Panc1 (cell line): ENCODE measurements at regions not wholly inside any gene's neighbourhood (a gene's known extent, or its start where the extent isn't known, plus 50 kb on each side); places are given as distances from the start of the nearest gene placed in this dataset.

Experiments
- ATAC-seq: fragments of 200-7000 bp; cut with Tn5 transposase; 2 replicates; pipeline ENCODE4 v1.9.1; 2020; ENCODE audit warnings: mild to moderate bottlenecking, moderate library complexity
- BruUV-seq: library from RNA; stranded (reverse); fragments of 400-500 nt; replicated peaks from 2 replicates; lab custom pipeline; 2021; lab: Mats Ljungman, UMichigan
- CTCF ChIA-PET: fragments of 300-600 bp; sonication (Branson Sonifier 250); formaldehyde crosslinking; loops from one replicate; lab custom pipeline; 2022; ENCODE audit warnings: antibody characterized with exemption; lab: Charles Lee
- POLR2A ChIA-PET: fragments of 300-600 bp; sonication (Branson Sonifier 250); formaldehyde crosslinking; loops from one replicate; lab custom pipeline; 2022; ENCODE audit warnings: antibody characterized with exemption; lab: Charles Lee
- DNase-seq: peaks from one replicate; pipeline ENCODE4 v3.0.0-alpha.2; 2010; ENCODE audit warnings: low read depth, low spot score
- H3K27ac ChIP-seq: 2 replicates; pipeline ENCODE4 v1.5.1; 2011; ENCODE audit warnings: mild to moderate bottlenecking, low read length, inconsistent platforms
- H3K27me3 ChIP-seq: fragments of 200-500 bp; sonication (Bioruptor generic); 2 replicates; pipeline ENCODE4 v1.6.0; 2014; ENCODE audit warnings: low read length, inconsistent platforms; ENCODE audit not compliant: control insufficient read depth, insufficient read depth
- H3K36me3 ChIP-seq: fragments of 200-500 bp; sonication (Bioruptor generic); 2 replicates; pipeline ENCODE4 v1.5.1; 2014; ENCODE audit warnings: inconsistent platforms, mild to moderate bottlenecking, low read length, moderate library complexity; ENCODE audit not compliant: control insufficient read depth, insufficient read depth
- H3K4me1 ChIP-seq: 2 replicates; pipeline ENCODE4 v1.5.1; 2011; ENCODE audit warnings: inconsistent platforms, mild to moderate bottlenecking, low read length, moderate library complexity; ENCODE audit not compliant: control insufficient read depth, insufficient read depth
- H3K4me3 ChIP-seq, 2 experiments: 2 replicates each; pipeline ENCODE4 v1.5.1; 2011 to 2012; ENCODE audit warnings: low read depth in 2 of 2, low read length in 2 of 2, mild to moderate bottlenecking in 2 of 2, inconsistent platforms in 1 of 2, moderate library complexity in 1 of 2
- H3K9me3 ChIP-seq: fragments of 200-500 bp; sonication (Bioruptor generic); 2 replicates; pipeline ENCODE4 v1.5.1; 2014; ENCODE audit warnings: low read depth, mild to moderate bottlenecking, inconsistent platforms, low read length, moderate library complexity; ENCODE audit not compliant: control insufficient read depth, insufficient read depth
- POLR2AphosphoS5 ChIP-seq: IDR thresholded peaks from 2 replicates; pipeline ENCODE4 v1.6.1; 2012; ENCODE audit warnings: mild to moderate bottlenecking, low read depth, low read length, moderate library complexity
- REST ChIP-seq, 2 experiments: IDR thresholded peaks; 2 replicates each; pipeline ENCODE4 v1.6.1; 2011 to 2012; ENCODE audit warnings: low read depth in 2 of 2, control low read depth in 1 of 2, low read length in 1 of 2, mild to moderate bottlenecking in 1 of 2, moderate library complexity in 1 of 2; ENCODE audit not compliant: insufficient read depth in 1 of 2
- SIN3A ChIP-seq: IDR thresholded peaks from 2 replicates; pipeline ENCODE4 v1.6.1; 2012; ENCODE audit warnings: low read depth, mild to moderate bottlenecking, low read length, moderate library complexity, borderline replicate concordance; ENCODE audit not compliant: insufficient read depth
- TCF7L2 ChIP-seq: IDR thresholded peaks from 2 replicates; pipeline ENCODE4 v1.6.1; 2011; ENCODE audit warnings: mild to moderate bottlenecking, low read depth, low read length, inconsistent platforms
- in situ Hi-C: cut with HindIII; loops from 2 replicates; pipeline ENCODE4 v1.10.0; 2016; ENCODE audit warnings: low sequenced_read_pairs, low pct_unique_long_range_greater_than_20kb
- intact Hi-C: fragments of 100-400 bp; cut with micrococcal nuclease; formaldehyde crosslinking; loops from one replicate; pipeline ENCODE4 v1.10.0; 2022; ENCODE audit not compliant: unreplicated experiment
- TF ChIP-seq, protein P1 (sequence below): fragments of 450-650 bp; IDR thresholded peaks from 2 replicates; pipeline ENCODE4 v1.5.1; 2017; ENCODE audit warnings: mild to moderate bottlenecking

GRCh38 chr6:27624694-27625262, 151.9 kb upstream of the ZNF184 start:
- POLR2A ChIA-PET: interaction anchor here (0.6 kb wide), 1 partner anchor 68 kb away, joined by 15 read pairs; no protein-coding TSS in a partner anchor

GRCh38 chr6:27623103-27623502, 150.2 kb upstream of the ZNF184 start:
- Histone ChIP-seq H3K4me3 (no peak overlapping the region), H3K36me3 (no peaks in the 10 kb centered on the region), H3K4me1 (no peaks in the 10 kb centered on the region), H3K27me3 (0 out of 2 replicates have a peak, but pooled peaks cover 2% of the 10 kb centered on the region), H3K9me3 (no peaks in the 10 kb centered on the region), H3K27ac (no peak overlapping the region)
- ChIA-PET CTCF (no interaction called here), POLR2A (no interaction called here)
- TF ChIP-seq POLR2AphosphoS5: no peak
- TF ChIP-seq, protein P1, sequence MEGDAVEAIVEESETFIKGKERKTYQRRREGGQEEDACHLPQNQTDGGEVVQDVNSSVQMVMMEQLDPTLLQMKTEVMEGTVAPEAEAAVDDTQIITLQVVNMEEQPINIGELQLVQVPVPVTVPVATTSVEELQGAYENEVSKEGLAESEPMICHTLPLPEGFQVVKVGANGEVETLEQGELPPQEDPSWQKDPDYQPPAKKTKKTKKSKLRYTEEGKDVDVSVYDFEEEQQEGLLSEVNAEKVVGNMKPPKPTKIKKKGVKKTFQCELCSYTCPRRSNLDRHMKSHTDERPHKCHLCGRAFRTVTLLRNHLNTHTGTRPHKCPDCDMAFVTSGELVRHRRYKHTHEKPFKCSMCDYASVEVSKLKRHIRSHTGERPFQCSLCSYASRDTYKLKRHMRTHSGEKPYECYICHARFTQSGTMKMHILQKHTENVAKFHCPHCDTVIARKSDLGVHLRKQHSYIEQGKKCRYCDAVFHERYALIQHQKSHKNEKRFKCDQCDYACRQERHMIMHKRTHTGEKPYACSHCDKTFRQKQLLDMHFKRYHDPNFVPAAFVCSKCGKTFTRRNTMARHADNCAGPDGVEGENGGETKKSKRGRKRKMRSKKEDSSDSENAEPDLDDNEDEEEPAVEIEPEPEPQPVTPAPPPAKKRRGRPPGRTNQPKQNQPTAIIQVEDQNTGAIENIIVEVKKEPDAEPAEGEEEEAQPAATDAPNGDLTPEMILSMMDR: no peak
- intact Hi-C loops (no loop called here), in situ Hi-C loops (no loop called here)
- DNase-seq (no peak), ATAC-seq (no peak)
- BruUV-seq: no TSS peak

More at GRCh38 chr6:27624694-27625262, 151.9 kb upstream of the ZNF184 start:
- no peak for DNase-seq
- no peaks in the 10 kb centered on the region for H3K9me3 ChIP-seq
- H3K27ac ChIP-seq: no peak overlapping the region
- CTCF ChIA-PET: no interaction called here
- H3K4me1 ChIP-seq: peaks cover under 1% of the 10 kb centered on the region; the same call in 1 of the 2 replicates
- H3K27me3 ChIP-seq: 0 out of 2 replicates have a peak, but pooled peaks cover 2% of the 10 kb centered on the region
- H3K4me3 ChIP-seq: no peak overlapping the region
- in situ Hi-C loops: no loop called here
- no peak for TF ChIP-seq TCF7L2
- TF ChIP-seq, protein P1: no peak
- TF ChIP-seq REST (IDR thresholded peaks at IDR 0.05; ENCODE audit: insufficient read depth in 1 of 2, low read depth in 2 of 2, low read length in 1 of 2): no peak
- no peak for TF ChIP-seq SIN3A
- no peak for TF ChIP-seq POLR2AphosphoS5
- no peaks in the 10 kb centered on the region for H3K36me3 ChIP-seq
- ATAC-seq: no peak; the same call in 1 of the 2 replicates
- BruUV-seq: no TSS peak
- intact Hi-C loops: no loop called here
